HG03378 (cell line): ENCODE measurements at regions not wholly inside any gene's neighbourhood (a gene's known extent, or its start where the extent isn't known, plus 50 kb on each side); places are given as distances from the start of the nearest gene placed in this dataset.
"Not testable (repeated sequence)": the region's sequence is repeated elsewhere in the genome, so short reads cannot be mapped to it uniquely, and the experiment has no call there.

ENCODE experiments used
- ATAC-seq: cut with Tn5 transposase; IDR thresholded peaks from one replicate; pipeline ENCODE4 v1.9.1; 2021; ENCODE audit warnings: mild to moderate bottlenecking, moderate library complexity; ENCODE audit not compliant: unreplicated experiment

DNA sequence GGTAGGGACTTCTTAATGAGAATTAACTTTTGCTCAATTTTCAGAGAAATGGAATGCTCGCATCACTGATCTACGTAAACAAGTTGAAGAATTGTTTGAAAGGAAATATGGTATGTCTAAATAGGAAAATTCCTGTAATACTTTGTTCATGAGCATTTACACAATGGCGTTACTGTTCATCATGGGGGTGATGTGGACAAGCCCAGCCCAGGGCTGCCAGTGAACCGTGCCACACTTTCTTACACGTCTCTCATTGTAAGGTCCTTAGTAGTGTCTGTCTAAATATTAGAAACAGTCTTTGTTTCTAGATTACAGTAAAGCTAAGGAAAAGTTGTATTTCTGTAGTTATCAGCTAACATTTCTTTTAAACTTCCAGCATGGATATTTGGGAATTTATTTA lies 91.0 kb upstream of the SPDYE9 start:
- ATAC-seq, result not testable (repeated sequence)

DNA sequence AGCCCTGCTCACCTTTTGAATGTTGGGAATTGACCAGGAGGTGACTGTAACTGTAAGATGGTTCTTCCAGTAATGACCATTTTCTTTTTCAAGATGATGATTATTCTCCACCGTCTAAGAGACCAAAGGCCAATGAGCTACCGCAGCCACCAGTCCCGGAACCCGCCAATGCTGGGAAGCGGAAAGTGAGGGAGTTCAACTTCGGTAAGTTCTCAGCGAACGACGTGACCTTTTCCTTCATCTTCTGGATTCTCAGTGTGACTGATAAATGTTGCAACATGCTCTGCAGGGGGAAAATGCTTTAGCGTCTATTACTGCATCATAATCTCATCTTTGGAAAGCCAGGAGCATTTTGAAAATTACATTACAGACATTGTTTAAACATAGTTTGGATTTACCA lies 89.5 kb upstream of the SPDYE9 start:
- not testable (repeated sequence) for ATAC-seq

DNA sequence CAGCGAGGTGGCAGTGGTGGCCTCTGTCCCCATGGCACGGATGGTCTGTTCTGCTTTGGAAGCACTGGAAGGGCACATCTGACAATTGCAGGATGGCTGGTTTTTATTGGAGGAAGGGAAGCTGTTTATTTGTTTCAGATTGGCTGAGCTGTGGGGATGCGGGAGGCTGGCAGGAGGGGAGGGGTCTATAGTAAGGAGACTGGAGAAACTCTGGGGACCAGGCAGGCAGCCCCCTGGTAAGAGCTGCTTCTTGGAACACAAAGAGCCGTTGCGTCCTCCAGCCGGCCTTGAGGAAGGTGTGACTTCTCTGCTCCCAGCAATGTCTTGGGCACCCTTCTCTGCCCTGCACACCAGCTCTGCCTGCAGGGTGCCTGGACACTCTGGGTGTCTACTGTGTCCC lies 85.1 kb upstream of the SPDYE9 start:
- ATAC-seq, result not testable (repeated sequence)

DNA sequence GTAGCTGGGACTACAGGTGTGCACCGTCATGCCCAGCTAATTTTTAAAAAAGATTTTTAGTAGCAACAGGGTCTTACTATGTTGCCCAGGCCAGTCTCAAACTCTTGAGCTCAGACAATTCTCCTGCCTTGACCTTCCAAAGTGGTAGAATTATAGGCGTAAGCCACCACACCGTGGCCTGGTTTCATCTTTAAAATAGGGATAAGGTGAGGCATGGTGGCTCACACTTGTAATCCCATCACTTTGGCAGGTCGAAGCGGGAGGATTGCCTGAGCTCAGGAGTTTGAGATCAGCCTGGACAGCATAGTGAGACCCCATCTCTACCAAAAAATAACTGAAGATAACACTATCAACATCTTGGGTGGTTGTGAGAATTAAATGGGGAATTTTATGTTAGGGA lies 84.6 kb upstream of the SPDYE9 start:
- not testable (repeated sequence) for ATAC-seq

DNA sequence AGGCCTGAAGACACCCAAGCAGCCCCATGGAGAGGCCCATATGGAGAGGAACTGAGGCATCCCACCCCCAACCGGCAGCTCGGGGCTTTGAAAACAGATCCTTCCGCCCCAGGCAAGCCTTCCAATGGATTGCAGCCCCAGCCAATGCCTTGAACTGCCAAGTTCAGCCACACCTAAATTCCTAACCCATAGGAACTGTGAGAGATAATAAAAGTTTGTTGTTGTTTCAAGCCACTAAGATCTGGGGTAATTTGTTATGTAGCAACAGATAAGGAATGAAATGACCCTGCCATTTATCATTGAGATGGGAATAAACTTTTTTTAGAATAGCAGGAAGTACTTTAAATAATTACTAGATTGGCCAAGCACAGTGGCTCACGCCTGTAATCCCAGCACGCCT lies 80.3 kb upstream of the SPDYE9 start:
- ATAC-seq, result not testable (repeated sequence)

DNA sequence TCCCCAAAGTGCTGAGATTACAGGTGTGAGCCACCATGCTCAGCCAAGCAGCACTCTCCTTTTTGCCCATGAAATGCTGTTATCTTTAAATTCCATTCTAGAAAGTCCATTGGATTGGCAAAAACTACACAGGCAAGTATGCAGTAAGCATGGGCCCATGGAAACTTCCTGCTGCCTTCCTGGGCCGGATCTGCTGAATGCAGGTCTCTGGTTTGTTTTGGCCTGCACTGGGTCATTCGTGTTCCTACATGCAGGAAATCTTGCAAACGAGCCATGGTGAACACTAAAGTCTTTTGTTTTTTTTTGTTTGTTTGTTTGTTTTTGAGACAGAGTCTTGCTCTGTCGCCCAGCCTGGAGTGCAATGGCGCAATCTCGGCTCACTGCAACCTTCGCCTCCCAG lies 76.8 kb upstream of the SPDYE9 start:
- not testable (repeated sequence) for ATAC-seq

DNA sequence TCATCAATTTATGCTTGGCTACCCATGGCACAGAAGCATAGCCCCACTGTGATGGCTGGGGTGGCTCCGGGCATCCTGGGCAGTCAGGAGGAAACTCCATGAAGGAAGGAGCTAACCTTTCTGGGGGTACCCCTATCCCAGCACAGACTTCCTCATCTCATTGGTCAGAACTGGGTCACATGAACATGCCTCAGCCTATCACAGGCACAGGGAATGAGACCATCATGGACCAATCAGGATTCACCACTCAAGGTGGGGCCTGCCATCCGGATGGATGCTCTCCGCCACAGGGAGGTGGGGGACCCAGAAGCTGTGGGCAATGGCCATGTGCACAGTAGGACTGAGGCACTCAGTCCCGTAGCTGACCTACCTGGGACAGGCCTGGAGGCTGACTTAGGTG lies 75.9 kb upstream of the SPDYE9 start:
- ATAC-seq, result not testable (repeated sequence)

DNA sequence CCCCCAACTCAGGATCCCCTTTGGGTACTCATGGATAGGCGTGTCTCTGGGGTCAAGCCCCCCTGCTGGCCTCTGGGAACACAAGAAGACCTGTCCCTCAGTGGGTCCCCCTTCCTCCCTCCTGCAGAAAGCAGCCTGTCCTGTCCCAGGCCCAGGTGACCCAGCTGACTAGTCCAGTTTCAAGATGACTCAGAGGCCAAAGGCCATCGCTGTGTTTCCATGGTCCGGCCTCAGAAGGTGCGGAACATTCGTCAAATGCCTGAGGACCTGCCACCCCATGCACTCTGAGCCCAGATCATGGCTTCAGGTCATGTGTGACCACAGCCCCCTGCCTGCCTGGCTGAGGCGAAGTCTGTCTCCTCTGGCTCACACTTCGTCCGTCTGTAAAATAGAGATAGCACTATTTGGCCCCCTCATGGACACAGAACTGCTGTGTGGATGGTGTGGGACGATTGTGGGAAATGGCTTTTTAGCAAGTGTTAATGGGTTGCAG lies 71.4 kb upstream of the SPDYE9 start:
- ATAC-seq, result not testable (repeated sequence)

DNA sequence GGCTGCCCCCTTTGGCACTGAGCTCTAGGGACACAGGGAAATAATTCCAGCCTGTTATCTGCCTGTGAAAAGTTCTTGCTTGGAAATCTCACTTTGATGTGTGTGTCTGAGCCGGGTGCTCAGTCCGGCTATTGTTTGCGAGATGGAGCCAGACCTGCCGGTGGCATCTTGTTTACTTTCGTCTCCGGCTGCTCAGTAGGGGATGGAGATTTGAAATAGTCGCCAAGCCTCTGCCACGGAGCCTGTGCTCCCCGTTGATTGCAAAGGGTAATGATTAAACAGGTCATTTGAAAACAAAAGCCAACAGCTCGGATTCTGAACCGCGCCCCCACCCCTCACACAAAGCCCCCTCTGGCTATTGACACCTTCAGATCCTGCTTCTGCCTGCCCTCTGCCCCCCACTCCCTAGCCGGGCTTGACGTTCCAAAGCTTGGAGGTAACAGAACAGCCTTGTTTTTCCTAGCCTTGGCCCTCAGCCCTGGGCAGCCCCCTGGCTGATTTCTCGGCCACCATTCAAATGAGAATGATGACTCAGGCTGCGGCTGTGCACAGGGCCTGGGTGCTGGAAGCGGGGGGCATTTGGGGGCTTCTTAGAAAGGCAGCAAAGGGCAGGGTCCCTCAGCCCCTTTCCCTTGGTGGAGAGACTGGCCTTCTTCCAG lies 70.8 kb upstream of the SPDYE9 start:
- not testable (repeated sequence) for ATAC-seq

DNA sequence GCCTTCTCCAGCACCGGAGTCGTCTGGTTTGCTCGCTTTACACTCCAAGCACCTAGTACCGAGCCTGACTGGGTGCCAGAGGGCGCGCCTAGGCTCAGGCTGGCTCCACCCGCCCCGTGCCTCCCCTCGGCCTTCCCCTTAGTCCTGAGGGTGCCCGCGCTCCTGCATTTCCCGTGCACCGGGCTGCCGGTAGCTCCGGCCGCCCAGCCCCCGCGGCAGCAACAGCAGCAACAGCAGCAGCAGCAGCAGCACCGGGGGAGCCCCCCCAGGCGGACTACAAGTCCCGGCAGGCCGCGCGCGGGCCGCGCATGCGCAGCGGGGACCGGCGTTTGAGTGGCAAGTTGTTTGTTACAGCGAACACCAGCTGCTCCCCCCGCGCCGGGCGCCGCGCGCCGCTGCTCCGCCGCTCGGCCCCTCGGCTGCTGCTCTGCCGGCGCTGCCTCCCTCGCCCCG lies 68.8 kb upstream of the SPDYE9 start:
- ATAC-seq, result peak; percentile 85

DNA sequence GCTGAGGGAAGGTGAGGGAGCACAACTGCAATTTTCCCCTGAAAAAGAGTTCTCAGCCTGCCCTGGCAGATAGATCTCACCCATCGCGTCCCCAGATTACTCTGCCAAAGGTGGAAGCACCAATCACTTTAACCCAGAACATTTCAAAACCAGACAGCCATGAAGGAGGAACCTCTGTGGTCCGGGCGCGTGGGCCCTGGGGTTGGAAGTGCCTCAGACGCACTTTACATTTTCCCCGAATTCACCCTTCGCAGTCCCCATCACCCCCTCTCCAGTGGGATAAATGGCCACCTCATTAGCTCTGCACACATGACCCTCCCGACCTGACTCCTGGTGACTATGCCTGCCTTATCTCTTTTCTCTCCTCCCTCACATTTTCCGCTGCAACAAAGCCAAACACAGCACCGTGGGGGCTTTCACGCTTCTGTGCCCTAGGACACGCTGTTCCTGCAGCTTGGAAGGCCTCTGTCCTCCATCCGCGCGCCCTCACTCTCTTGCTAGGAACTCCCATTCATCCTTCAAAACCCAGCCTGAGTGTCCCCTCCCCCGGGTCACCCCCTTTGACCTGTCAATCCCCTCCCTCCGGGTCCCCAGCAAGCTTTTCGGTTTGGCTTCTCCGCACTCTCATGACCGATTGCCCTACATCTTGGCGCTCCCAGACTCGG lies 68.2 kb upstream of the SPDYE9 start:
- peak; percentile 13 for ATAC-seq

DNA sequence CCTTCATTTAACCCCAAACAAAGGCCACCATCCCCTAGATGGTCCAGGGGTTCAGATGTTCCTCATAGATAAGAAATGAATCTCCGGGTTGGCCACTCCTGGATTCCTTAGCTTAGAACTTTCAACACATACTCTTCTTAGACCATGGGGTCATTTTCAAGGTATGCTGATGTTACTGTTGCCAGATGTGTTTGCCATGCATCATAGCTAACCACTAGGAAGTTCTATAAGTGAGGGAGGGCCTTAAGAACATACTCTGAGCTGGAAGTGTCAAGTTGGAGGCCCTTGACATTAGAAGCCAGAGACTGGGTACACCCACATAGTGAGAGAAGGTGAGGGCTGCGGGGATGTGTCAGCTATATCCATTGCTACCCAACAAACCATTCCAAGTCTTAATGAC lies 62.7 kb upstream of the SPDYE9 start:
- ATAC-seq, result not testable (repeated sequence)

DNA sequence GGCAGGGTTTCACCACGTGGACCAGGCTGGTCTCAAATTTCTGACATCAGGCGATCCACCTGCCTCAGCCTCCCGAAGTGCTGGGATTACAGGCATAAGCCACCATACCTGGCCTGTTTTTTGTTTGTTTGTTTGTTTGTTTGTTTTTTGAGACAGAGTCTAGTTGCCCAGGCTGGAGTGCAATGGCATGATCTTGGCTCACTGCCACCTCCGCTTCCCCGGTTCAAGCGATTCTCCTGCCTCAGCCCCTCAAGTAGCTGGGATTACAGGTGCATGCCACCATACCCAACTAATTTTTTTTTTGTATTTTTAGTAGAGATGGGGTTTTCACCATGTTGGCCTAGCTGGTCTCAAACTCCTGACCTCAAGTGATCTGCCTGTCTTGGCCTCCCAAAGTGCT lies 61.8 kb upstream of the SPDYE9 start:
- ATAC-seq, result not testable (repeated sequence)

DNA sequence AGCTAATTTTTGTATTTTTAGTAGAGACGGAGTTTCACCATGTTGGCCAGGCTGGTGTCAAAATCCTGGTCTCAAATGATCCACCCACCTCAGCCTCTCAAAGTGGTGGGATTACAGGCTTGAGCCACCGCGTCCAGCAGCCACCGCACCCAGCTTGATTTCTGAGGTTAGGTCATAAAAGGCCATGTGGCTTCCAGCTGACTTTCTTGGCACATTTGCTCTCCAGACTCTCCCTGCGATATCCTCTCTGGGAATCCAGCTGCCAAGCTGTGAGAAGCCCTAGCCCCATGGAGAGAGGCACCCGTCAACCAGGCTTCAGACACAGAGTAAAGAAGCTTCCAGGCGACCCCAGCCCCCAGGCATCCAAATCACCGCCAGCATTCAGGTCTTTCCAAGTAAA lies 58.2 kb upstream of the SPDYE9 start:
- not testable (repeated sequence) for ATAC-seq

DNA sequence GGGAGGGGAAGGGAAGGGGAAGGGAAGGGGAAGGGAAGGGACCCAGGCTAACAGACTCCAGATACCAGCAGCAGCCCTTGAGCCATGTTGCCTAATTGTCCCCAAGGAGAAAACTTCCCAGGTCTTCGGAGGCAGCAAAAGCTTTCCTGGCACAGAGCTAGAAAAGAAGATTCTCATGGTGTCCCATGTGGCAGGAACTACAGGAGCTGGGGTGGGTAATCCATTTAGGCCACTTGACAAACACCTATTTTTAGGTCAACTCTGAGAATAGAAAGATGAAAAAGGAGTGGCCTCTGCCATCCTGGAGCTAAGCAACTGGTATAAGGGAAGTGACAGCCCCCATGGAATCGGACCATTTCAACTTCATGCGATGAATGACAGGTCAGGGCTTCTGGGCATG lies 52.1 kb upstream of the SPDYE9 start:
- not testable (repeated sequence) for ATAC-seq
